ENCODE measurements at regions not wholly inside any gene's neighbourhood (a gene's known extent, or its start where the extent isn't known, plus 50 kb on each side); places are given as distances from the start of the nearest gene placed in this dataset.

DNA sequence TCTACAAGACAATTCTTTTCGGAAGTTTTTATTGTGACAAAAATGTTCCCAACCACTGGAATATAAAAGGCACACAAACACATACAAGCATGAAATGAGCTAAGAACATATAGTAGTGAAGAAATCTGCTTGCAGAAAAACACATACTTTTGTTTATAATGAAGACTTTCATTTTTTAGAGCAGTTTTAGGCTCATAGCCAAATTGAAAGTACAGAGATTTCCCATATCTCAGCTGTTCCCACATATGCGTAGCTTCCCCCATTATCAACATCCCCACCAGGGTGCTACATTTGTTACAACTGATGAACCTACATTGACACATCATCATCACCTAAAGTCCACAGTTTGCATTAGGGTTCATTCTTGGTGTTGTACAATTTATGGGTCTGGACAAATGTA lies 249.4 kb downstream of the KCTD12 start:
- TF ChIP-seq, protein P1, sequence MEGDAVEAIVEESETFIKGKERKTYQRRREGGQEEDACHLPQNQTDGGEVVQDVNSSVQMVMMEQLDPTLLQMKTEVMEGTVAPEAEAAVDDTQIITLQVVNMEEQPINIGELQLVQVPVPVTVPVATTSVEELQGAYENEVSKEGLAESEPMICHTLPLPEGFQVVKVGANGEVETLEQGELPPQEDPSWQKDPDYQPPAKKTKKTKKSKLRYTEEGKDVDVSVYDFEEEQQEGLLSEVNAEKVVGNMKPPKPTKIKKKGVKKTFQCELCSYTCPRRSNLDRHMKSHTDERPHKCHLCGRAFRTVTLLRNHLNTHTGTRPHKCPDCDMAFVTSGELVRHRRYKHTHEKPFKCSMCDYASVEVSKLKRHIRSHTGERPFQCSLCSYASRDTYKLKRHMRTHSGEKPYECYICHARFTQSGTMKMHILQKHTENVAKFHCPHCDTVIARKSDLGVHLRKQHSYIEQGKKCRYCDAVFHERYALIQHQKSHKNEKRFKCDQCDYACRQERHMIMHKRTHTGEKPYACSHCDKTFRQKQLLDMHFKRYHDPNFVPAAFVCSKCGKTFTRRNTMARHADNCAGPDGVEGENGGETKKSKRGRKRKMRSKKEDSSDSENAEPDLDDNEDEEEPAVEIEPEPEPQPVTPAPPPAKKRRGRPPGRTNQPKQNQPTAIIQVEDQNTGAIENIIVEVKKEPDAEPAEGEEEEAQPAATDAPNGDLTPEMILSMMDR (IDR thresholded peaks at IDR 0.05; ENCODE audit: low read length): no peak
- no peak for TF ChIP-seq EZH2 (optimal IDR thresholded peaks at IDR 0.05; ENCODE audit: low read depth, low read length)

All from MM.1S (cell line).